GM23338 (cell line): ENCODE measurements at regions not wholly inside any gene's neighbourhood (a gene's known extent, or its start where the extent isn't known, plus 50 kb on each side); places are given as distances from the start of the nearest gene placed in this dataset.

ENCODE experiments used
- ATAC-seq: fragments of 200-7000 bp; cut with Tn5 transposase; 3 replicates; pipeline ENCODE4 v1.9.1; 2020
- DNase-seq: peaks from one replicate; pipeline ENCODE4 v3.0.0-alpha.2; 2015; ENCODE audit warnings: low spot score
- H2AFZ ChIP-seq: fragments of 200-600 bp; sonication (generic); 2 replicates; pipeline ENCODE4 v1.8.0; 2016; ENCODE audit warnings: antibody characterized with exemption, mild to moderate bottlenecking, moderate library complexity
- H3F3A ChIP-seq: fragments of 200-600 bp; sonication (generic); replicated peaks from 2 replicates; pipeline ENCODE4 v1.8.0; 2017; ENCODE audit warnings: antibody characterized with exemption, mixed run types, low read depth
- H3K27ac ChIP-seq: fragments of 200-600 bp; sonication (generic); 2 replicates; pipeline ENCODE4 v1.6.1; 2016; ENCODE audit warnings: low read depth
- H3K27me3 ChIP-seq: fragments of 200-600 bp; sonication (generic); 2 replicates; pipeline ENCODE4 v1.8.0; 2016; ENCODE audit warnings: mild to moderate bottlenecking, mixed run types, moderate library complexity; ENCODE audit not compliant: insufficient read depth
- H3K36me3 ChIP-seq: fragments of 200-600 bp; sonication (generic); 2 replicates; pipeline ENCODE4 v1.8.0; 2016; ENCODE audit warnings: mild to moderate bottlenecking; ENCODE audit not compliant: insufficient read depth
- H3K4me1 ChIP-seq: fragments of 200-600 bp; sonication (generic); 2 replicates; pipeline ENCODE4 v1.8.0; 2016; ENCODE audit warnings: mild to moderate bottlenecking, moderate library complexity; ENCODE audit not compliant: insufficient read depth
- H3K4me2 ChIP-seq: fragments of 200-600 bp; sonication (generic); 2 replicates; pipeline ENCODE4 v1.7.1; 2017; ENCODE audit warnings: mixed run types
- H3K4me3 ChIP-seq: fragments of 200-600 bp; sonication (generic); 2 replicates; pipeline ENCODE4 v1.6.1; 2016; ENCODE audit warnings: mixed run types
- H3K79me2 ChIP-seq: fragments of 200-600 bp; sonication (generic); replicated peaks from 2 replicates; pipeline ENCODE4 v1.8.0; 2017; ENCODE audit warnings: mild to moderate bottlenecking; ENCODE audit not compliant: insufficient read depth
- H3K9me2 ChIP-seq: fragments of 200-600 bp; sonication (generic); 2 replicates; pipeline ENCODE4 v1.8.0; 2017; ENCODE audit not compliant: insufficient read depth
- H4K20me1 ChIP-seq: fragments of 200-600 bp; sonication (generic); replicated peaks from 2 replicates; pipeline ENCODE4 v1.8.0; 2017; ENCODE audit warnings: mild to moderate bottlenecking; ENCODE audit not compliant: insufficient read depth
- H3K27ac Mint-ChIP-seq: 2 replicates; pipeline ENCODE4 v1.8.0; 2020; ENCODE audit warnings: inconsistent platforms, mild to moderate bottlenecking, moderate library complexity, mixed read lengths
- H3K27me3 Mint-ChIP-seq: 3 replicates; pipeline ENCODE4 v1.8.0; 2022; ENCODE audit warnings: low read depth, mild to moderate bottlenecking, moderate library complexity, mixed read lengths, inconsistent platforms; ENCODE audit not compliant: insufficient read depth, poor library complexity
- H3K36me3 Mint-ChIP-seq: 3 replicates; pipeline ENCODE4 v1.8.0; 2021; ENCODE audit warnings: low read depth, mild to moderate bottlenecking, inconsistent platforms, moderate library complexity, mixed read lengths
- H3K4me1 Mint-ChIP-seq: 3 replicates; pipeline ENCODE4 v1.8.0; 2020; ENCODE audit warnings: mild to moderate bottlenecking, inconsistent platforms, mixed read lengths
- H3K4me3 Mint-ChIP-seq: 3 replicates; pipeline ENCODE4 v1.8.0; 2021; ENCODE audit warnings: moderate library complexity, mild to moderate bottlenecking, inconsistent platforms, mixed read lengths
- H3K9me3 Mint-ChIP-seq: 3 replicates; pipeline ENCODE4 v1.8.0; 2020; ENCODE audit warnings: moderate library complexity, mild to moderate bottlenecking, inconsistent platforms, mixed read lengths
- CREB1 ChIP-seq: fragments of 250-450 bp; sonication (Bioruptor Pico); IDR thresholded peaks from 2 replicates; pipeline ENCODE4 v1.5.0; 2020; ENCODE audit warnings: low read depth, mild to moderate bottlenecking, moderate library complexity
- EZH2 ChIP-seq: fragments of 200-600 bp; sonication (generic); IDR thresholded peaks from one replicate; pipeline ENCODE4 v1.8.0; 2017; ENCODE audit warnings: antibody characterized with exemption, mild to moderate bottlenecking, low read depth; ENCODE audit not compliant: unreplicated experiment
- EZH2phosphoT487 ChIP-seq: fragments of 200-600 bp; sonication (generic); IDR thresholded peaks from one replicate; pipeline ENCODE4 v1.8.1; 2018; ENCODE audit warnings: antibody characterized with exemption; ENCODE audit not compliant: unreplicated experiment
- JUNB ChIP-seq: IDR thresholded peaks from one replicate; pipeline ENCODE4 v1.6.1; 2016; ENCODE audit warnings: antibody characterized with exemption; ENCODE audit not compliant: unreplicated experiment
- NANOG ChIP-seq: IDR thresholded peaks from 2 replicates; pipeline ENCODE4 v1.6.1; 2016; ENCODE audit warnings: antibody characterized with exemption, borderline replicate concordance
- POLR2AphosphoS5 ChIP-seq: IDR thresholded peaks from 2 replicates; pipeline ENCODE4 v1.6.1; 2016; ENCODE audit warnings: antibody characterized with exemption, low read depth
- REST ChIP-seq: IDR thresholded peaks from one replicate; pipeline ENCODE4 v1.6.1; 2018; ENCODE audit warnings: antibody characterized with exemption; ENCODE audit not compliant: unreplicated experiment
- STAT1 ChIP-seq: IDR thresholded peaks from one replicate; pipeline ENCODE4 v1.6.1; 2016; ENCODE audit warnings: antibody characterized with exemption; ENCODE audit not compliant: unreplicated experiment
- ZNF114 ChIP-seq: fragments of 250-450 bp; sonication (Bioruptor Pico); IDR thresholded peaks from 2 replicates; pipeline ENCODE4 v1.5.0; 2020; ENCODE audit warnings: mild to moderate bottlenecking, moderate library complexity
- ZNF331 ChIP-seq: fragments of 250-450 bp; sonication (Bioruptor Pico); IDR thresholded peaks from 2 replicates; pipeline ENCODE4 v1.5.0; 2020; ENCODE audit warnings: low read depth, mild to moderate bottlenecking, moderate library complexity
- ZNF462 ChIP-seq: fragments of 250-450 bp; sonication (Bioruptor Pico); IDR thresholded peaks from 2 replicates; pipeline ENCODE4 v1.5.0; 2020; ENCODE audit warnings: mild to moderate bottlenecking, moderate library complexity
- TF ChIP-seq, protein P1 (sequence below), 2 experiments: fragments of 200-600 bp in 1 of 2; sonication (generic) in 1 of 2; conservative IDR thresholded peaks; 2 replicates each; pipeline versions ENCODE4 v1.5.1 to v1.6.1; 2016 to 2017; ENCODE audit warnings: antibody characterized with exemption in 2 of 2, low read depth in 2 of 2, mild to moderate bottlenecking in 2 of 2, moderate library complexity in 1 of 2
- TF ChIP-seq, protein P2 (sequence below): IDR thresholded peaks from 2 replicates; pipeline ENCODE4 v1.6.1; 2016; ENCODE audit warnings: antibody characterized with exemption

DNA sequence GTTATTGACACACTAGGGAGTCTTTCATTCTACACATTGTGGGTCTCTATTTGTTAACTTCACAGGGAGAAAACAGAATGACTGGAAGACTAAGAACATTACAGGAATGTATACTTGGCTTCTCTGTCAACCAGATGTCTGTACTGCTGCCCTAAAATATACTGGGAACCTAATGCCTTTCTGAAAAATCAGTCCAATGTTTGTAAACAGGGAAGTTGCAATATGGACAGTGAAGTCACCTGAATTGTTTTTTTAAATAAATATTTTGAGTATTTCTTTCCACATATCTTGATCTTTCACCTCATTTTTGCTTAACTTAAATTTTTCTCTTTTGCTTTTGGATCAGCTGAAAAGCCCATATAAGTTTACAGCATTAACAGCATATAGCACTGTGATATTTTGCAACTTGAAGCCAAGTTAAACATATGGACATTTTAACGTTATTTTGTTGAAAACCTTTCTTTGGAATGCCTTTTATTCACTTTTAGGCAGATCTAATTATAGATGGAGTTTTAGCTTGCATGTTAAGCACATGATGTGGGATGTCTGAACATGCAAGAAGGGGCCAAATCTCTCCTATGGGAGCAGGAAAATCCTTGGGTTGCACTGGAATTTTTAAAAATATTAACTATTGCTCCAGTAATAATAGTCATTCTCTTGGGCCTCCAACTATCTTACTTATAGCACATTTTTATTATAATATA, 137.7 kb upstream of the TWIST2 start:
- no peak overlapping the region for H3K27ac Mint-ChIP-seq
- no peak overlapping the region for H3K27ac ChIP-seq
- no peak overlapping the region for H3K4me2 ChIP-seq

More for the DNA sequence above, 137.7 kb upstream of the TWIST2 start:
- Mint-ChIP-seq H3K9me3 (no peaks in the 10 kb centered on the region), H3K4me1 (no peaks in the 10 kb centered on the region), H3K4me3 (no peak overlapping the region), H3K27me3 (no peaks in the 10 kb centered on the region), H3K36me3 (no peaks in the 10 kb centered on the region)
- no peak for ATAC-seq
- Histone ChIP-seq H3F3A (no peaks in the 10 kb centered on the region), H3K79me2 (no peaks in the 10 kb centered on the region), H3K36me3 (no peaks in the 10 kb centered on the region), H4K20me1 (no peaks in the 10 kb centered on the region), H3K27me3 (no peaks in the 10 kb centered on the region), H3K4me1 (no peaks in the 10 kb centered on the region), H3K9me2 (peaks cover 5% of the 10 kb centered on the region; the same call in 1 of the 2 replicates), H3K4me3 (no peak overlapping the region), H2AFZ (no peak overlapping the region)
- no peak for DNase-seq
- TF ChIP-seq ZNF114 (CRISPR knock-in tag) (no peak), JUNB (no peak), EZH2phosphoT487 (no peak), STAT1 (no peak), EZH2 (no peak), CREB1 (CRISPR knock-in tag) (no peak), POLR2AphosphoS5 (no peak), ZNF331 (CRISPR knock-in tag) (no peak), ZNF462 (CRISPR knock-in tag) (no peak), NANOG (no peak), REST (no peak)
- TF ChIP-seq, protein P1, sequence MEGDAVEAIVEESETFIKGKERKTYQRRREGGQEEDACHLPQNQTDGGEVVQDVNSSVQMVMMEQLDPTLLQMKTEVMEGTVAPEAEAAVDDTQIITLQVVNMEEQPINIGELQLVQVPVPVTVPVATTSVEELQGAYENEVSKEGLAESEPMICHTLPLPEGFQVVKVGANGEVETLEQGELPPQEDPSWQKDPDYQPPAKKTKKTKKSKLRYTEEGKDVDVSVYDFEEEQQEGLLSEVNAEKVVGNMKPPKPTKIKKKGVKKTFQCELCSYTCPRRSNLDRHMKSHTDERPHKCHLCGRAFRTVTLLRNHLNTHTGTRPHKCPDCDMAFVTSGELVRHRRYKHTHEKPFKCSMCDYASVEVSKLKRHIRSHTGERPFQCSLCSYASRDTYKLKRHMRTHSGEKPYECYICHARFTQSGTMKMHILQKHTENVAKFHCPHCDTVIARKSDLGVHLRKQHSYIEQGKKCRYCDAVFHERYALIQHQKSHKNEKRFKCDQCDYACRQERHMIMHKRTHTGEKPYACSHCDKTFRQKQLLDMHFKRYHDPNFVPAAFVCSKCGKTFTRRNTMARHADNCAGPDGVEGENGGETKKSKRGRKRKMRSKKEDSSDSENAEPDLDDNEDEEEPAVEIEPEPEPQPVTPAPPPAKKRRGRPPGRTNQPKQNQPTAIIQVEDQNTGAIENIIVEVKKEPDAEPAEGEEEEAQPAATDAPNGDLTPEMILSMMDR (conservative IDR thresholded peaks at IDR 0.05; ENCODE audit: low read depth in 2 of 2) = no peak
- TF ChIP-seq, protein P2, sequence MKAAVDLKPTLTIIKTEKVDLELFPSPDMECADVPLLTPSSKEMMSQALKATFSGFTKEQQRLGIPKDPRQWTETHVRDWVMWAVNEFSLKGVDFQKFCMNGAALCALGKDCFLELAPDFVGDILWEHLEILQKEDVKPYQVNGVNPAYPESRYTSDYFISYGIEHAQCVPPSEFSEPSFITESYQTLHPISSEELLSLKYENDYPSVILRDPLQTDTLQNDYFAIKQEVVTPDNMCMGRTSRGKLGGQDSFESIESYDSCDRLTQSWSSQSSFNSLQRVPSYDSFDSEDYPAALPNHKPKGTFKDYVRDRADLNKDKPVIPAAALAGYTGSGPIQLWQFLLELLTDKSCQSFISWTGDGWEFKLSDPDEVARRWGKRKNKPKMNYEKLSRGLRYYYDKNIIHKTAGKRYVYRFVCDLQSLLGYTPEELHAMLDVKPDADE = no peak
